ENCODE measurements at regions not wholly inside any gene's neighbourhood (a gene's known extent, or its start where the extent isn't known, plus 50 kb on each side); places are given as distances from the start of the nearest gene placed in this dataset.

DNA sequence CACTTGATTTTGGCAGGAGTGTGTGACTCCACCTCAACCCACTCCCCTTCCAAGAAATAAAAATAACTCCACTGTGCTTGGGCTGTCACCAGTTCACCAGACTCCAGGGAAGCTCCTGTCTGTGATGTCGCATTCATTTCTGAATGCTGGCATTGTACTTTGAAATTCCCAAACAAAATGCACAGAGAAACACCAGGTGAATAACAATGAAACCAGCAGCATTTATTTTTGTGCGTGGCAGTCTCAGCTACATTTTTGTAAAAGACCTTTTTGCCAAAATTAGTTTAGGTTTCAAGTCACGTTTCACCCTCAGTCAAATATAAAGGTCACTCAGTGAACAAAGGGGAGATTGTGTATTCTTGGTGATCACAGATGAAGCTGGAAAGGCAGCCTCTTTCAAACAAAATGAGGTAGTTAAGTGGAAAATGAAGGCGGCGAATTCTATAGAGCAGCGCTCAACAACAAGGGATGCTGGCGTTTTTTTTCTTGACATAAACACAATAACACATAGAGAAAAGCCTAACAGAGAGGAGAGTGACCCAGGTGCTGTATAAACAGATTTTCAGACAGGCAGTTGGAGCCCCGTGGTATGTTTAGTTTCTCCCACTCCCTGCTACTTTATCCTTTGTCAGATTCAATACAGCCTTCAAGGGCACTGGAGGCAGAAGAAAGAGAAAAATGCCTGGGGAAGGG, 210.3 kb upstream of the GCFC2 start:
- TF ChIP-seq CTCF (IDR thresholded peaks at IDR 0.05) (no peak), POLR2A (IDR thresholded peaks at IDR 0.05) (no peak)
